WTC11 (cell line): ENCODE measurements at regions not wholly inside any gene's neighbourhood (a gene's known extent, or its start where the extent isn't known, plus 50 kb on each side); places are given as distances from the start of the nearest gene placed in this dataset.
A peak's percentile ranks its signal among the peaks of the same experiment; 100 is the strongest.

Source experiments
- ATAC-seq: fragments of 200-7000 bp; cut with Tn5 transposase; 2 replicates; pipeline ENCODE4 v1.10.0; 2021; ENCODE audit warnings: mild to moderate bottlenecking, moderate library complexity
- CTCF ChIA-PET: fragments of 300-600 bp; sonication (Branson Sonifier 250); formaldehyde crosslinking; loops from one replicate; lab custom pipeline; 2021; ENCODE audit warnings: antibody characterized with exemption; lab: Charles Lee
- POLR2A ChIA-PET: fragments of 350-600 bp; sonication (Branson Sonifier 250); formaldehyde crosslinking; loops from one replicate; lab custom pipeline; 2021; ENCODE audit warnings: antibody characterized with exemption; lab: Charles Lee
- DNase-seq: peaks from one replicate; pipeline ENCODE4 v3.0.0; 2021; ENCODE audit warnings: low spot score
- H3K27ac Mint-ChIP-seq: 2 replicates; pipeline ENCODE4 v1.8.0; 2021; ENCODE audit warnings: mixed read lengths
- H3K27me3 Mint-ChIP-seq: 2 replicates; pipeline ENCODE4 v1.8.0; 2021; ENCODE audit warnings: low read depth, mild to moderate bottlenecking, moderate library complexity, mixed read lengths
- H3K36me3 Mint-ChIP-seq: 2 replicates; pipeline ENCODE4 v1.8.0; 2021; ENCODE audit warnings: mixed read lengths
- H3K4me1 Mint-ChIP-seq: 2 replicates; pipeline ENCODE4 v1.8.0; 2022; ENCODE audit warnings: mixed read lengths
- H3K4me3 Mint-ChIP-seq: 2 replicates; pipeline ENCODE4 v1.8.0; 2021; ENCODE audit warnings: mild to moderate bottlenecking, moderate library complexity, mixed read lengths
- H3K9me3 Mint-ChIP-seq: 2 replicates; pipeline ENCODE4 v1.8.0; 2021; ENCODE audit warnings: mixed read lengths
- CREB1 ChIP-seq: sonication (generic); formaldehyde crosslinking; IDR thresholded peaks from 2 replicates; pipeline ENCODE4 v1.8.0; 2023; ENCODE audit warnings: mild to moderate bottlenecking, missing genetic modification reagents
- CTCF ChIP-seq: fragments of 200-600 bp; IDR thresholded peaks from 2 replicates; pipeline ENCODE4 v1.8.0; 2022; ENCODE audit warnings: antibody characterized with exemption
- FOXP4 ChIP-seq: sonication (generic); formaldehyde crosslinking; IDR thresholded peaks from 2 replicates; pipeline ENCODE4 v1.8.0; 2022; ENCODE audit warnings: mild to moderate bottlenecking, missing genetic modification reagents
- NR1H2 ChIP-seq: sonication (generic); formaldehyde crosslinking; IDR thresholded peaks from 2 replicates; pipeline ENCODE4 v1.9.0; 2021; ENCODE audit warnings: mild to moderate bottlenecking, moderate library complexity, missing genetic modification reagents
- SOX15 ChIP-seq: fragments of 250-450 bp; sonication (Bioruptor Pico); IDR thresholded peaks from 2 replicates; pipeline ENCODE4 v1.9.0; 2021; ENCODE audit warnings: mild to moderate bottlenecking
- ZNF423 ChIP-seq: fragments of 250-450 bp; sonication (Bioruptor Pico); IDR thresholded peaks from 2 replicates; pipeline ENCODE4 v2.1.2; 2022; ENCODE audit warnings: mild to moderate bottlenecking, moderate library complexity
- TF ChIP-seq, protein P1 (sequence below): fragments of 250-450 bp; sonication (Bioruptor Pico); IDR thresholded peaks from 2 replicates; pipeline ENCODE4 v1.9.0; 2021; ENCODE audit warnings: mild to moderate bottlenecking
- TF ChIP-seq, protein P2 (sequence below): sonication (generic); formaldehyde crosslinking; IDR thresholded peaks from 2 replicates; pipeline ENCODE4 v1.8.0; 2022; ENCODE audit warnings: mild to moderate bottlenecking, missing genetic modification reagents
- TF ChIP-seq, protein P3 (sequence below): sonication (generic); formaldehyde crosslinking; IDR thresholded peaks from 2 replicates; pipeline ENCODE4 v1.8.1; 2023; ENCODE audit warnings: mild to moderate bottlenecking, missing genetic modification reagents

GRCh38 chr12:132380641-132381040, 51.3 kb upstream of the GALNT9 start (continued):
- TF ChIP-seq, protein P1, sequence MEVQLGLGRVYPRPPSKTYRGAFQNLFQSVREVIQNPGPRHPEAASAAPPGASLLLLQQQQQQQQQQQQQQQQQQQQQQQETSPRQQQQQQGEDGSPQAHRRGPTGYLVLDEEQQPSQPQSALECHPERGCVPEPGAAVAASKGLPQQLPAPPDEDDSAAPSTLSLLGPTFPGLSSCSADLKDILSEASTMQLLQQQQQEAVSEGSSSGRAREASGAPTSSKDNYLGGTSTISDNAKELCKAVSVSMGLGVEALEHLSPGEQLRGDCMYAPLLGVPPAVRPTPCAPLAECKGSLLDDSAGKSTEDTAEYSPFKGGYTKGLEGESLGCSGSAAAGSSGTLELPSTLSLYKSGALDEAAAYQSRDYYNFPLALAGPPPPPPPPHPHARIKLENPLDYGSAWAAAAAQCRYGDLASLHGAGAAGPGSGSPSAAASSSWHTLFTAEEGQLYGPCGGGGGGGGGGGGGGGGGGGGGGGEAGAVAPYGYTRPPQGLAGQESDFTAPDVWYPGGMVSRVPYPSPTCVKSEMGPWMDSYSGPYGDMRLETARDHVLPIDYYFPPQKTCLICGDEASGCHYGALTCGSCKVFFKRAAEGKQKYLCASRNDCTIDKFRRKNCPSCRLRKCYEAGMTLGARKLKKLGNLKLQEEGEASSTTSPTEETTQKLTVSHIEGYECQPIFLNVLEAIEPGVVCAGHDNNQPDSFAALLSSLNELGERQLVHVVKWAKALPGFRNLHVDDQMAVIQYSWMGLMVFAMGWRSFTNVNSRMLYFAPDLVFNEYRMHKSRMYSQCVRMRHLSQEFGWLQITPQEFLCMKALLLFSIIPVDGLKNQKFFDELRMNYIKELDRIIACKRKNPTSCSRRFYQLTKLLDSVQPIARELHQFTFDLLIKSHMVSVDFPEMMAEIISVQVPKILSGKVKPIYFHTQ (CRISPR knock-in tag), result no peak

DNA sequence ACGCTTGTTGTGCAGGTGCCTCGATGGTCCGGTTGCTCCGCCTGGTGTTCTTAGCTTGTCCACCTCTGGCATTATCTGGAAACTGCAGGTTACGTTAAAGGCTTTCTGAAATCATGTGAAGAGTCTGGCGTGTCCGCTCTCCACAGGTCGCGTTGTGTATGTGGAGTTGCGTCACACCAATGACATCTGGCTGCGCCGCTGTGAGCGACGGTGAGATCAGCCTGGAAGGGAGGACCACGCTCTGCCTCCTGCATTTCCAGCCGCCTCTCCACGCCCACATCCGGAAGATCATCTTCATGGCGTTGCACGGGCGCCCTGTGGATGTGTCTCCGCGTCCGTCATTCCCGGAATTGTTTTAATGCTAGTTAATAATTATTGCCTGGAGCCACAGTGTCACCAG, 50.6 kb upstream of the GALNT9 start:
- Mint-ChIP-seq H3K27ac (no peak overlapping the region), H3K36me3 (no peaks in the 10 kb centered on the region), H3K4me1 (peaks cover 8% of the 10 kb centered on the region), H3K27me3 (peaks cover 27% of the 10 kb centered on the region), H3K4me3 (peak overlapping the region; percentile 34), H3K9me3 (no peaks in the 10 kb centered on the region)
- ATAC-seq (no peak), DNase-seq (no peak)
- TF ChIP-seq CREB1 (CRISPR knock-in tag) (no peak), FOXP4 (CRISPR knock-in tag) (no peak), NR1H2 (CRISPR knock-in tag) (no peak), SOX15 (CRISPR knock-in tag) (no peak)
- TF ChIP-seq, protein P2, sequence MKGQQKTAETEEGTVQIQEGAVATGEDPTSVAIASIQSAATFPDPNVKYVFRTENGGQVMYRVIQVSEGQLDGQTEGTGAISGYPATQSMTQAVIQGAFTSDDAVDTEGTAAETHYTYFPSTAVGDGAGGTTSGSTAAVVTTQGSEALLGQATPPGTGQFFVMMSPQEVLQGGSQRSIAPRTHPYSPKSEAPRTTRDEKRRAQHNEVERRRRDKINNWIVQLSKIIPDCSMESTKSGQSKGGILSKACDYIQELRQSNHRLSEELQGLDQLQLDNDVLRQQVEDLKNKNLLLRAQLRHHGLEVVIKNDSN, result no peak
- TF ChIP-seq, protein P3, sequence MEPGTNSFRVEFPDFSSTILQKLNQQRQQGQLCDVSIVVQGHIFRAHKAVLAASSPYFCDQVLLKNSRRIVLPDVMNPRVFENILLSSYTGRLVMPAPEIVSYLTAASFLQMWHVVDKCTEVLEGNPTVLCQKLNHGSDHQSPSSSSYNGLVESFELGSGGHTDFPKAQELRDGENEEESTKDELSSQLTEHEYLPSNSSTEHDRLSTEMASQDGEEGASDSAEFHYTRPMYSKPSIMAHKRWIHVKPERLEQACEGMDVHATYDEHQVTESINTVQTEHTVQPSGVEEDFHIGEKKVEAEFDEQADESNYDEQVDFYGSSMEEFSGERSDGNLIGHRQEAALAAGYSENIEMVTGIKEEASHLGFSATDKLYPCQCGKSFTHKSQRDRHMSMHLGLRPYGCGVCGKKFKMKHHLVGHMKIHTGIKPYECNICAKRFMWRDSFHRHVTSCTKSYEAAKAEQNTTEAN (CRISPR knock-in tag), result no peak
- CTCF ChIA-PET, result interaction anchor here (1.4 to 1.5 kb wide), 2 partner anchors 34 to 38 kb away, joined by 3 read pairs; no protein-coding TSS in a partner anchor
- POLR2A ChIA-PET, result no interaction called here

- ChIA-PET CTCF (interaction anchor here (1.4 to 1.5 kb wide), 2 partner anchors 34 to 38 kb away, joined by 3 read pairs; no protein-coding TSS in a partner anchor), POLR2A (interaction anchor here (0.6 to 0.7 kb wide), 2 partner anchors 191 to 441 kb away, joined by 3 to 4 read pairs; no protein-coding TSS in a partner anchor)
- Mint-ChIP-seq H3K36me3 (no peaks in the 10 kb centered on the region), H3K9me3 (no peaks in the 10 kb centered on the region), H3K4me1 (peaks cover 8% of the 10 kb centered on the region), H3K27ac (no peak overlapping the region), H3K27me3 (peaks cover 31% of the 10 kb centered on the region), H3K4me3 (no peak overlapping the region)
- DNase-seq (no peak), ATAC-seq (no peak)
- TF ChIP-seq, protein P3 (CRISPR knock-in tag), result no peak
- TF ChIP-seq ZNF423 (CRISPR knock-in tag), result no peak
- no peak for TF ChIP-seq CTCF
These were observed 50.2 kb upstream of the GALNT9 start for GRCh38 chr12:132379576-132379975.
